ENCODE measurements at regions not wholly inside any gene's neighbourhood (a gene's known extent, or its start where the extent isn't known, plus 50 kb on each side); places are given as distances from the start of the nearest gene placed in this dataset.

GRCh38 chr9:126205845-126206498 lies 120.7 kb upstream of the MVB12B start:
- no peak for TF ChIP-seq CBX3 (IDR thresholded peaks at IDR 0.05; ENCODE audit: low read depth)
- TF ChIP-seq, protein P1, sequence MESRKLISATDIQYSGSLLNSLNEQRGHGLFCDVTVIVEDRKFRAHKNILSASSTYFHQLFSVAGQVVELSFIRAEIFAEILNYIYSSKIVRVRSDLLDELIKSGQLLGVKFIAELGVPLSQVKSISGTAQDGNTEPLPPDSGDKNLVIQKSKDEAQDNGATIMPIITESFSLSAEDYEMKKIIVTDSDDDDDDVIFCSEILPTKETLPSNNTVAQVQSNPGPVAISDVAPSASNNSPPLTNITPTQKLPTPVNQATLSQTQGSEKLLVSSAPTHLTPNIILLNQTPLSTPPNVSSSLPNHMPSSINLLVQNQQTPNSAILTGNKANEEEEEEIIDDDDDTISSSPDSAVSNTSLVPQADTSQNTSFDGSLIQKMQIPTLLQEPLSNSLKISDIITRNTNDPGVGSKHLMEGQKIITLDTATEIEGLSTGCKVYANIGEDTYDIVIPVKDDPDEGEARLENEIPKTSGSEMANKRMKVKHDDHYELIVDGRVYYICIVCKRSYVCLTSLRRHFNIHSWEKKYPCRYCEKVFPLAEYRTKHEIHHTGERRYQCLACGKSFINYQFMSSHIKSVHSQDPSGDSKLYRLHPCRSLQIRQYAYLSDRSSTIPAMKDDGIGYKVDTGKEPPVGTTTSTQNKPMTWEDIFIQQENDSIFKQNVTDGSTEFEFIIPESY (IDR thresholded peaks at IDR 0.05; ENCODE audit: extremely low read depth, insufficient replicate concordance, low read length), result no peak
- no peak for TF ChIP-seq SRF (IDR thresholded peaks at IDR 0.05; ENCODE audit: low read depth)
- TF ChIP-seq POLR2A (IDR thresholded peaks at IDR 0.05; ENCODE audit: borderline replicate concordance, extremely low read depth, insufficient read depth, insufficient read length), result no peak
- TF ChIP-seq RAD21 (IDR thresholded peaks at IDR 0.05; ENCODE audit: low read depth), result no peak
- TF ChIP-seq ZNF274 (IDR thresholded peaks at IDR 0.05; ENCODE audit: low read depth, low read length), result no peak
- TF ChIP-seq EZH2phosphoT487 (IDR thresholded peaks at IDR 0.05; ENCODE audit: borderline replicate concordance), result no peak
- TF ChIP-seq ZFX (IDR thresholded peaks at IDR 0.05), result no peak
- TF ChIP-seq, protein P2, sequence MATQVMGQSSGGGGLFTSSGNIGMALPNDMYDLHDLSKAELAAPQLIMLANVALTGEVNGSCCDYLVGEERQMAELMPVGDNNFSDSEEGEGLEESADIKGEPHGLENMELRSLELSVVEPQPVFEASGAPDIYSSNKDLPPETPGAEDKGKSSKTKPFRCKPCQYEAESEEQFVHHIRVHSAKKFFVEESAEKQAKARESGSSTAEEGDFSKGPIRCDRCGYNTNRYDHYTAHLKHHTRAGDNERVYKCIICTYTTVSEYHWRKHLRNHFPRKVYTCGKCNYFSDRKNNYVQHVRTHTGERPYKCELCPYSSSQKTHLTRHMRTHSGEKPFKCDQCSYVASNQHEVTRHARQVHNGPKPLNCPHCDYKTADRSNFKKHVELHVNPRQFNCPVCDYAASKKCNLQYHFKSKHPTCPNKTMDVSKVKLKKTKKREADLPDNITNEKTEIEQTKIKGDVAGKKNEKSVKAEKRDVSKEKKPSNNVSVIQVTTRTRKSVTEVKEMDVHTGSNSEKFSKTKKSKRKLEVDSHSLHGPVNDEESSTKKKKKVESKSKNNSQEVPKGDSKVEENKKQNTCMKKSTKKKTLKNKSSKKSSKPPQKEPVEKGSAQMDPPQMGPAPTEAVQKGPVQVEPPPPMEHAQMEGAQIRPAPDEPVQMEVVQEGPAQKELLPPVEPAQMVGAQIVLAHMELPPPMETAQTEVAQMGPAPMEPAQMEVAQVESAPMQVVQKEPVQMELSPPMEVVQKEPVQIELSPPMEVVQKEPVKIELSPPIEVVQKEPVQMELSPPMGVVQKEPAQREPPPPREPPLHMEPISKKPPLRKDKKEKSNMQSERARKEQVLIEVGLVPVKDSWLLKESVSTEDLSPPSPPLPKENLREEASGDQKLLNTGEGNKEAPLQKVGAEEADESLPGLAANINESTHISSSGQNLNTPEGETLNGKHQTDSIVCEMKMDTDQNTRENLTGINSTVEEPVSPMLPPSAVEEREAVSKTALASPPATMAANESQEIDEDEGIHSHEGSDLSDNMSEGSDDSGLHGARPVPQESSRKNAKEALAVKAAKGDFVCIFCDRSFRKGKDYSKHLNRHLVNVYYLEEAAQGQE (IDR thresholded peaks at IDR 0.05; ENCODE audit: low read depth), result no peak
- no peak for TF ChIP-seq YY1 (IDR thresholded peaks at IDR 0.05; ENCODE audit: extremely low read depth, insufficient replicate concordance, low read depth, low read length)
- no peak for TF ChIP-seq EGR1 (IDR thresholded peaks at IDR 0.05; ENCODE audit: low read depth)
- no peak for TF ChIP-seq ELF1 (IDR thresholded peaks at IDR 0.05; ENCODE audit: borderline replicate concordance, low read depth)
- TF ChIP-seq SP1 (IDR thresholded peaks at IDR 0.05; ENCODE audit: low read depth), result no peak
- TF ChIP-seq, protein P3, sequence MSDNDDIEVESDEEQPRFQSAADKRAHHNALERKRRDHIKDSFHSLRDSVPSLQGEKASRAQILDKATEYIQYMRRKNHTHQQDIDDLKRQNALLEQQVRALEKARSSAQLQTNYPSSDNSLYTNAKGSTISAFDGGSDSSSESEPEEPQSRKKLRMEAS (IDR thresholded peaks at IDR 0.05), result no peak
- peaks cover 5% of the 10 kb centered on the region; the same call in 1 of the 2 replicates for H3K27me3 ChIP-seq (ENCODE audit: insufficient read depth, low read length)
- no peak overlapping the region for H3K27ac ChIP-seq (ENCODE audit: low read depth, low read length)
- DNase-seq (ENCODE audit: low read depth, low spot score), result no peak
- BruUV-seq (replicated peaks), result no TSS peak
- ATAC-seq, result no peak
- H2AFZ ChIP-seq (ENCODE audit: low read depth, low read length, poor library complexity, severe bottlenecking), result no peak overlapping the region
- no peaks in the 10 kb centered on the region for H3K79me2 ChIP-seq (ENCODE audit: insufficient read depth, low read length)
- no peak overlapping the region for H3K9ac ChIP-seq (ENCODE audit: low read length)
- no peak overlapping the region for H3K4me3 ChIP-seq (replicated peaks in 1 of 2; ENCODE audit: low read depth in 1 of 2, low read length in 2 of 2)
- intact Hi-C loops (cut with micrococcal nuclease), result no loop called here
- H3K36me3 ChIP-seq (ENCODE audit: control insufficient read depth in 1 of 2, insufficient read depth in 2 of 2, low read length in 2 of 2), result no peaks in the 10 kb centered on the region
- RAD21 ChIA-PET (ENCODE audit: low non-redundant PET in 1 of 2, low total read pairs in 2 of 2, uncharacterized antibody in 2 of 2, unreplicated experiment in 2 of 2), result no interaction called here
- POLR2A ChIA-PET, result no interaction called here
- H3K9me2 ChIP-seq (ENCODE audit: insufficient read depth), result no peaks in the 10 kb centered on the region
- CTCF ChIA-PET, result interaction anchor here (0.5 kb wide), 1 partner anchor 44 kb away, joined by 3 read pairs; no protein-coding TSS in a partner anchor
- no peaks in the 10 kb centered on the region for H3K9me3 ChIP-seq (ENCODE audit: control insufficient read depth in 1 of 2, insufficient read depth in 1 of 2, low read depth in 1 of 2, low read length in 2 of 2)
- no peak overlapping the region for H3K4me2 ChIP-seq (ENCODE audit: low read length)
- no peaks in the 10 kb centered on the region for H3K4me1 ChIP-seq (ENCODE audit: control insufficient read depth in 1 of 2, insufficient read depth in 2 of 2, low read length in 2 of 2)
- H4K20me1 ChIP-seq (ENCODE audit: insufficient read depth), result no peaks in the 10 kb centered on the region

Measured in HCT116 (cell line).